NT2/D1 (cell line): ENCODE measurements at regions not wholly inside any gene's neighbourhood (a gene's known extent, or its start where the extent isn't known, plus 50 kb on each side); places are given as distances from the start of the nearest gene placed in this dataset.
"Not testable (repeated sequence)": the region's sequence is repeated elsewhere in the genome, so short reads cannot be mapped to it uniquely, and the experiment has no call there.

Experiments
- YY1 ChIP-seq: IDR thresholded peaks from 2 replicates; pipeline ENCODE4 v1.6.1; 2011; ENCODE audit not compliant: insufficient read length, insufficient read depth
- ZNF274 ChIP-seq: IDR thresholded peaks from 2 replicates; pipeline ENCODE4 v1.6.1; 2011; ENCODE audit warnings: mild to moderate bottlenecking, low read depth, low read length

DNA sequence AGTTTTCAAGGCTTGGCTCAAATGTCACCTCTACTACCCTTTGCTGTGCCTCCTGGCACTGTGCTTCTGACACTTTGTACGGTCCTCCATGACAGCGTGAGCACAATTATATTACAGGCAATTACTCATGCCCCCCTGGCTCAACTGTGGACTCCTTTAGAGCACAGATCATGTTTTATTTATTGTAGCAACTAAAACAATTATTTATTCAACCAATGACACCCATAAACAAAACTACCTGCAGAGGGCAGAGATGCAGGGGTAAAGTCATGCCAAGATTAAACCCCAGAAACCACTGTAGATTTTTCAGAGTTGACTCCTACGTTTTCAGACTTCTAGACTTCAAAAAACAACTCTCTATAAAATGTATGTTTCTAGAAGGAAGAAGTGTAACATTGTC is 72.8 kb upstream of the PLEKHM1 start:
- not testable (repeated sequence) for TF ChIP-seq ZNF274, YY1
